HCT116 (cell line): ENCODE measurements at regions not wholly inside any gene's neighbourhood (a gene's known extent, or its start where the extent isn't known, plus 50 kb on each side); places are given as distances from the start of the nearest gene placed in this dataset.

Source experiments
- ATAC-seq: fragments of 200-7000 bp; cut with Tn5 transposase; 2 replicates; pipeline ENCODE4 v1.9.1; 2020; ENCODE audit warnings: mild to moderate bottlenecking, moderate library complexity
- BruUV-seq: library from RNA; stranded (reverse); fragments of 400-500 nt; replicated peaks from 2 replicates; lab custom pipeline; 2021; lab: Mats Ljungman, UMichigan
- CTCF ChIA-PET: fragments of 300-600 bp; sonication (Branson Sonifier 250); formaldehyde crosslinking; loops from one replicate; lab custom pipeline; 2021; ENCODE audit warnings: antibody characterized with exemption; lab: Charles Lee
- POLR2A ChIA-PET: fragments of 300-600, 350-600 bp; sonication (Branson Sonifier 250); formaldehyde crosslinking; loops from one replicate; lab custom pipeline; 2021; ENCODE audit warnings: antibody characterized with exemption; lab: Charles Lee
- RAD21 ChIA-PET, 2 experiments: fragments of 300-600 bp; sonication (Branson Sonifier 250); formaldehyde crosslinking; loops; one replicate each; lab custom pipeline; 2023; ENCODE audit warnings: low total read pairs in 2 of 2; ENCODE audit not compliant: uncharacterized antibody in 2 of 2, unreplicated experiment in 2 of 2, low non-redundant PET in 1 of 2; lab: Charles Lee
- DNase-seq: peaks from one replicate; pipeline ENCODE4 v3.0.0-alpha.2; 2010; ENCODE audit warnings: low read depth, low spot score
- H2AFZ ChIP-seq: fragments of 200-600 bp; shearing (Covaris generic), sonication (generic); 2 replicates; pipeline ENCODE4 v1.6.1; 2017; ENCODE audit warnings: low read depth, mixed run types, mixed read lengths, antibody characterized with exemption, low read length; ENCODE audit not compliant: poor library complexity, severe bottlenecking
- H3K27ac ChIP-seq: 2 replicates; pipeline ENCODE4 v1.5.1; 2012; ENCODE audit warnings: low read depth, low read length
- H3K27me3 ChIP-seq: fragments of 200-600 bp; sonication (generic); 2 replicates; pipeline ENCODE4 v1.6.1; 2016; ENCODE audit warnings: mixed run types, low read length, mixed read lengths; ENCODE audit not compliant: insufficient read depth
- H3K36me3 ChIP-seq, 2 experiments: fragments of 200-500 bp in 1 of 2; fragments of 200-600 bp in 1 of 2; sonication (Bioruptor generic) in 1 of 2; sonication (generic) in 1 of 2; 2 replicates each; pipeline versions ENCODE4 v1.5.1 to v1.6.1; 2014 to 2016; ENCODE audit warnings: low read length in 2 of 2, inconsistent platforms in 1 of 2, mixed read lengths in 1 of 2, mixed run types in 1 of 2; ENCODE audit not compliant: insufficient read depth in 2 of 2, control insufficient read depth in 1 of 2
- H3K4me1 ChIP-seq, 2 experiments: fragments of 200-600 bp in 1 of 2; sonication (generic) in 1 of 2; 2 replicates each; pipeline versions ENCODE4 v1.5.1 to v1.6.1; 2012 to 2017; ENCODE audit warnings: low read length in 2 of 2, inconsistent platforms in 1 of 2, mild to moderate bottlenecking in 1 of 2, mixed read lengths in 1 of 2, mixed run types in 1 of 2, moderate library complexity in 1 of 2; ENCODE audit not compliant: insufficient read depth in 2 of 2, control insufficient read depth in 1 of 2
- H3K4me2 ChIP-seq: fragments of 200-600 bp; sonication (generic); 2 replicates; pipeline ENCODE4 v1.6.1; 2017; ENCODE audit warnings: mixed run types, low read length, mixed read lengths
- H3K4me3 ChIP-seq, 2 experiments: fragments of 200-600 bp in 1 of 2; sonication (generic) in 1 of 2; replicated peaks in 1 of 2; 2 replicates each; pipeline ENCODE4 v1.5.1; 2011 to 2016; ENCODE audit warnings: low read length in 2 of 2, control low read depth in 1 of 2, low read depth in 1 of 2, mild to moderate bottlenecking in 1 of 2, mixed read lengths in 1 of 2, mixed run types in 1 of 2
- H3K79me2 ChIP-seq: fragments of 200-600 bp; sonication (generic); 2 replicates; pipeline ENCODE4 v1.6.1; 2017; ENCODE audit warnings: mild to moderate bottlenecking, mixed run types, low read length, moderate library complexity, mixed read lengths; ENCODE audit not compliant: insufficient read depth
- H3K9ac ChIP-seq: fragments of 200-600 bp; sonication (generic); 2 replicates; pipeline ENCODE4 v1.6.1; 2016; ENCODE audit warnings: low read length, mixed read lengths
- H3K9me2 ChIP-seq: fragments of 200-600 bp; sonication (generic), shearing (Covaris generic); 2 replicates; pipeline ENCODE4 v1.6.1; 2017; ENCODE audit warnings: mixed run types, mild to moderate bottlenecking, moderate library complexity; ENCODE audit not compliant: insufficient read depth
- H3K9me3 ChIP-seq, 2 experiments: fragments of 200-500 bp in 1 of 2; fragments of 200-600 bp in 1 of 2; sonication (Bioruptor generic) in 1 of 2; sonication (generic) in 1 of 2; 2 replicates each; pipeline ENCODE4 v1.6.1; 2014 to 2017; ENCODE audit warnings: low read length in 2 of 2, mixed read lengths in 2 of 2, inconsistent platforms in 1 of 2, low read depth in 1 of 2, mild to moderate bottlenecking in 1 of 2, mixed run types in 1 of 2, moderate library complexity in 1 of 2; ENCODE audit not compliant: control insufficient read depth in 1 of 2, insufficient read depth in 1 of 2
- H4K20me1 ChIP-seq: fragments of 200-600 bp; sonication (generic), shearing (Covaris generic); 2 replicates; pipeline ENCODE4 v1.6.1; 2017; ENCODE audit warnings: mixed run types, mild to moderate bottlenecking, moderate library complexity; ENCODE audit not compliant: insufficient read depth
- CEBPB ChIP-seq: IDR thresholded peaks from 2 replicates; pipeline ENCODE4 v1.6.1; 2012; ENCODE audit warnings: low read depth
- ELF1 ChIP-seq: IDR thresholded peaks from 2 replicates; pipeline ENCODE4 v1.6.1; 2012; ENCODE audit warnings: low read depth, borderline replicate concordance
- EZH2 ChIP-seq: fragments of 200-600 bp; sonication (generic); IDR thresholded peaks from 2 replicates; pipeline ENCODE4 v1.6.1; 2017; ENCODE audit warnings: antibody characterized with exemption, mixed run types
- EZH2phosphoT487 ChIP-seq: fragments of 200-600 bp; IDR thresholded peaks from 2 replicates; pipeline ENCODE4 v1.6.1; 2018; ENCODE audit warnings: antibody characterized with exemption, borderline replicate concordance
- FOSL1 ChIP-seq: IDR thresholded peaks from 2 replicates; pipeline ENCODE4 v1.6.1; 2012; ENCODE audit warnings: low read depth
- POLR2A ChIP-seq: IDR thresholded peaks from 2 replicates; pipeline ENCODE4 v1.7.0; 2011; ENCODE audit warnings: borderline replicate concordance; ENCODE audit not compliant: insufficient read depth, insufficient read length; ENCODE audit errors: extremely low read depth
- POLR2AphosphoS5 ChIP-seq: IDR thresholded peaks from 2 replicates; pipeline ENCODE4 v1.6.1; 2011; ENCODE audit warnings: mild to moderate bottlenecking, low read depth, low read length, moderate library complexity
- SIN3A ChIP-seq: IDR thresholded peaks from 2 replicates; pipeline ENCODE4 v1.6.1; 2012; ENCODE audit warnings: low read depth
- SP1 ChIP-seq: IDR thresholded peaks from 2 replicates; pipeline ENCODE4 v1.6.1; 2012; ENCODE audit warnings: low read depth
- SRF ChIP-seq: IDR thresholded peaks from 2 replicates; pipeline ENCODE4 v1.6.1; 2012; ENCODE audit warnings: low read depth
- YY1 ChIP-seq: IDR thresholded peaks from 2 replicates; pipeline ENCODE4 v1.6.1; 2011; ENCODE audit warnings: low read length, low read depth, moderate library complexity, mild to moderate bottlenecking; ENCODE audit not compliant: insufficient replicate concordance; ENCODE audit errors: extremely low read depth
- ZFX ChIP-seq: fragments of 450-650 bp; IDR thresholded peaks from 2 replicates; pipeline ENCODE4 v1.6.1; 2017
- ZNF274 ChIP-seq: fragments of 200-500 bp; sonication (Bioruptor generic); IDR thresholded peaks from 2 replicates; pipeline ENCODE4 v1.6.1; 2014; ENCODE audit warnings: mild to moderate bottlenecking, low read depth, low read length, inconsistent platforms
- intact Hi-C: fragments of 100-400 bp; cut with micrococcal nuclease; formaldehyde crosslinking; loops from 2 replicates; pipeline ENCODE4 v1.10.0; 2022
- TF ChIP-seq, protein P1 (sequence below): IDR thresholded peaks from 2 replicates; pipeline ENCODE4 v1.6.1; 2012
- TF ChIP-seq, protein P2 (sequence below), 3 experiments: fragments of 200-600 bp in 1 of 3; sonication (generic) in 1 of 3; IDR thresholded peaks in 2 of 3; conservative IDR thresholded peaks in 1 of 3; 2 replicates each; pipeline ENCODE4 v1.5.1; 2012 to 2017; ENCODE audit warnings: low read depth in 2 of 3, low read length in 2 of 3, antibody characterized with exemption in 1 of 3, borderline replicate concordance in 1 of 3, control low read depth in 1 of 3, mild to moderate bottlenecking in 1 of 3, mixed read lengths in 1 of 3, mixed run types in 1 of 3, moderate library complexity in 1 of 3; ENCODE audit not compliant: insufficient read depth in 1 of 3
- TF ChIP-seq, protein P3 (sequence below): IDR thresholded peaks from 2 replicates; pipeline ENCODE4 v1.6.1; 2012

DNA sequence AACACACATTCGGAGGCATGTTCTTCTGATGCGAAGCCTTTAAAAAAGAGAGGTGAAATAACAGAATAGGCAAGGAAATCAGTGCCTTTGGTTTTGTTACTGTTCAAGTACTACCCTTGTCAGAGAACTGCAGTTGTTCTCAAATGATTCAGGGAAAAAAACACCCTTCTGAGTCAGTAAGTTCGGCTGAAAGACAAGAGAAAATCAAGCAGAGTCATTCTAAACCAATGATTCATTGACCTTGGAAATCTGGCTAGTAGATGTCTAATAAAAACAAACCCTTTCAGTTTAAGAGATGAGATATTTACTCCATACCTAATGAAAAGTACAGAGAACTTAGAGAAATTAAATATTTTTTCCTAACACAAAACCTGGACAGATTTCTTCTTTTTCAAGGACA lies 72.7 kb upstream of the ABI3BP start:
- Histone ChIP-seq H3K79me2 (no peaks in the 10 kb centered on the region), H3K4me2 (peak overlapping the region; percentile 10), H3K36me3 (no peaks in the 10 kb centered on the region), H3K4me1 (peaks cover 0 to 16% of the 10 kb centered on the region in 2 experiments; a peak in 1 of 4 replicates), H3K9me2 (no peaks in the 10 kb centered on the region; the same call in 1 of the 2 replicates), H3K9me3 (no peaks in the 10 kb centered on the region), H3K27me3 (no peaks in the 10 kb centered on the region), H3K4me3 (no peak overlapping the region), H3K9ac (no peak overlapping the region), H2AFZ (peak overlapping the region; percentile 62), H4K20me1 (no peaks in the 10 kb centered on the region), H3K27ac (no peak overlapping the region)
- no peak for ATAC-seq
- intact Hi-C loops = no loop called here
- TF ChIP-seq, protein P1, sequence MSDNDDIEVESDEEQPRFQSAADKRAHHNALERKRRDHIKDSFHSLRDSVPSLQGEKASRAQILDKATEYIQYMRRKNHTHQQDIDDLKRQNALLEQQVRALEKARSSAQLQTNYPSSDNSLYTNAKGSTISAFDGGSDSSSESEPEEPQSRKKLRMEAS = no peak
- no peak for TF ChIP-seq CEBPB
- TF ChIP-seq SRF = no peak
- no peak for TF ChIP-seq FOSL1
- no peak for TF ChIP-seq SP1
- TF ChIP-seq ZFX = no peak
- TF ChIP-seq ZNF274 = no peak
- no peak for TF ChIP-seq POLR2A
- no peak for TF ChIP-seq EZH2phosphoT487
- TF ChIP-seq, protein P2, sequence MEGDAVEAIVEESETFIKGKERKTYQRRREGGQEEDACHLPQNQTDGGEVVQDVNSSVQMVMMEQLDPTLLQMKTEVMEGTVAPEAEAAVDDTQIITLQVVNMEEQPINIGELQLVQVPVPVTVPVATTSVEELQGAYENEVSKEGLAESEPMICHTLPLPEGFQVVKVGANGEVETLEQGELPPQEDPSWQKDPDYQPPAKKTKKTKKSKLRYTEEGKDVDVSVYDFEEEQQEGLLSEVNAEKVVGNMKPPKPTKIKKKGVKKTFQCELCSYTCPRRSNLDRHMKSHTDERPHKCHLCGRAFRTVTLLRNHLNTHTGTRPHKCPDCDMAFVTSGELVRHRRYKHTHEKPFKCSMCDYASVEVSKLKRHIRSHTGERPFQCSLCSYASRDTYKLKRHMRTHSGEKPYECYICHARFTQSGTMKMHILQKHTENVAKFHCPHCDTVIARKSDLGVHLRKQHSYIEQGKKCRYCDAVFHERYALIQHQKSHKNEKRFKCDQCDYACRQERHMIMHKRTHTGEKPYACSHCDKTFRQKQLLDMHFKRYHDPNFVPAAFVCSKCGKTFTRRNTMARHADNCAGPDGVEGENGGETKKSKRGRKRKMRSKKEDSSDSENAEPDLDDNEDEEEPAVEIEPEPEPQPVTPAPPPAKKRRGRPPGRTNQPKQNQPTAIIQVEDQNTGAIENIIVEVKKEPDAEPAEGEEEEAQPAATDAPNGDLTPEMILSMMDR (IDR thresholded peaks at IDR 0.05 in 2 of 3, conservative IDR thresholded peaks at IDR 0.05 in 1 of 3; ENCODE audit: borderline replicate concordance in 1 of 3, insufficient read depth in 1 of 3, low read depth in 2 of 3, low read length in 2 of 3) = no peak
- TF ChIP-seq POLR2AphosphoS5 = no peak
- no peak for TF ChIP-seq YY1
- TF ChIP-seq SIN3A = no peak
- no peak for TF ChIP-seq EZH2
- no peak for TF ChIP-seq ELF1
- TF ChIP-seq, protein P3, sequence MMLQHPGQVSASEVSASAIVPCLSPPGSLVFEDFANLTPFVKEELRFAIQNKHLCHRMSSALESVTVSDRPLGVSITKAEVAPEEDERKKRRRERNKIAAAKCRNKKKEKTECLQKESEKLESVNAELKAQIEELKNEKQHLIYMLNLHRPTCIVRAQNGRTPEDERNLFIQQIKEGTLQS = no peak
- ChIA-PET POLR2A (no interaction called here), RAD21 (no interaction called here), CTCF (interaction anchor here (1.3 kb wide), 1 partner anchor 130 kb away, joined by 3 read pairs; no protein-coding TSS in a partner anchor)
- no peak for DNase-seq
- BruUV-seq = no TSS peak
